ENCODE measurements at regions not wholly inside any gene's neighbourhood (a gene's known extent, or its start where the extent isn't known, plus 50 kb on each side); places are given as distances from the start of the nearest gene placed in this dataset.

GRCh38 chr1:232302376-232303221 is 327.3 kb downstream of the SIPA1L2 start:
- POLR2A ChIA-PET: no interaction called here
- CTCF ChIA-PET: interaction anchor here (0.6 to 0.7 kb wide), 2 partner anchors 19 to 150 kb away, joined by 3 read pairs; no protein-coding TSS in a partner anchor

GRCh38 chr1:232301246-232301645 is 328.7 kb downstream of the SIPA1L2 start:
- no peak for DNase-seq (ENCODE audit: low read depth)
- Histone ChIP-seq H3K27me3 (ENCODE audit: control insufficient read depth, insufficient read depth, low read length) (no peaks in the 10 kb centered on the region), H3K36me3 (ENCODE audit: control insufficient read depth, insufficient read depth, low read length) (no peaks in the 10 kb centered on the region), H3K4me3 (ENCODE audit: low read depth, low read length) (no peak overlapping the region)
- ChIA-PET POLR2A (no interaction called here), CTCF (interaction anchor here (1.0 kb wide), 1 partner anchor 38 kb away, joined by 4 read pairs; no protein-coding TSS in a partner anchor)
- TF ChIP-seq CTCF (IDR thresholded peaks at IDR 0.05; ENCODE audit: insufficient read depth, low read depth, low read length): no peak

More at GRCh38 chr1:232302376-232303221, 327.3 kb downstream of the SIPA1L2 start:
- H3K36me3 ChIP-seq (ENCODE audit: control insufficient read depth, insufficient read depth, low read length): no peaks in the 10 kb centered on the region
- no peaks in the 10 kb centered on the region for H3K27me3 ChIP-seq (ENCODE audit: control insufficient read depth, insufficient read depth, low read length)
- TF ChIP-seq CTCF (IDR thresholded peaks at IDR 0.05; ENCODE audit: insufficient read depth, low read depth, low read length): no peak
- no peak overlapping the region for H3K4me3 ChIP-seq (ENCODE audit: low read depth, low read length)
- no peak for DNase-seq (ENCODE audit: low read depth)

- DNase-seq (ENCODE audit: low read depth): no peak
- ChIA-PET CTCF (interaction anchor here (0.6 to 1.0 kb wide), 2 partner anchors 38 to 1689 kb away, joined by 3 to 4 read pairs; no protein-coding TSS in a partner anchor), POLR2A (no interaction called here)
- no peak for TF ChIP-seq CTCF (IDR thresholded peaks at IDR 0.05; ENCODE audit: insufficient read depth, low read depth, low read length)
- Histone ChIP-seq H3K36me3 (ENCODE audit: control insufficient read depth, insufficient read depth, low read length) (no peaks in the 10 kb centered on the region), H3K27me3 (ENCODE audit: control insufficient read depth, insufficient read depth, low read length) (no peaks in the 10 kb centered on the region), H3K4me3 (ENCODE audit: low read depth, low read length) (no peak overlapping the region)
Observed at GRCh38 chr1:232300466-232300865, 329.5 kb downstream of the SIPA1L2 start.

GRCh38 chr1:232296461-232296860 is 333.5 kb downstream of the SIPA1L2 start:
- no peaks in the 10 kb centered on the region for H3K36me3 ChIP-seq (ENCODE audit: control insufficient read depth, insufficient read depth, low read length)
- no peak overlapping the region for H3K4me3 ChIP-seq (ENCODE audit: low read depth, low read length)
- TF ChIP-seq CTCF (IDR thresholded peaks at IDR 0.05; ENCODE audit: insufficient read depth, low read depth, low read length): no peak
- ChIA-PET CTCF (no interaction called here), POLR2A (no interaction called here)
- no peaks in the 10 kb centered on the region for H3K27me3 ChIP-seq (ENCODE audit: control insufficient read depth, insufficient read depth, low read length)
- no peak for DNase-seq (ENCODE audit: low read depth)

- DNase-seq (ENCODE audit: low read depth): no peak
- CTCF ChIA-PET: no interaction called here
- no peak for TF ChIP-seq CTCF (IDR thresholded peaks at IDR 0.05; ENCODE audit: insufficient read depth, low read depth, low read length)
- Histone ChIP-seq H3K36me3 (ENCODE audit: control insufficient read depth, insufficient read depth, low read length) (no peaks in the 10 kb centered on the region), H3K4me3 (ENCODE audit: low read depth, low read length) (no peak overlapping the region), H3K27me3 (ENCODE audit: control insufficient read depth, insufficient read depth, low read length) (no peaks in the 10 kb centered on the region)
- POLR2A ChIA-PET: no interaction called here
Observed at GRCh38 chr1:232293361-232293760, 336.6 kb downstream of the SIPA1L2 start.
